ENCODE measurements at regions not wholly inside any gene's neighbourhood (a gene's known extent, or its start where the extent isn't known, plus 50 kb on each side); places are given as distances from the start of the nearest gene placed in this dataset.

DNA sequence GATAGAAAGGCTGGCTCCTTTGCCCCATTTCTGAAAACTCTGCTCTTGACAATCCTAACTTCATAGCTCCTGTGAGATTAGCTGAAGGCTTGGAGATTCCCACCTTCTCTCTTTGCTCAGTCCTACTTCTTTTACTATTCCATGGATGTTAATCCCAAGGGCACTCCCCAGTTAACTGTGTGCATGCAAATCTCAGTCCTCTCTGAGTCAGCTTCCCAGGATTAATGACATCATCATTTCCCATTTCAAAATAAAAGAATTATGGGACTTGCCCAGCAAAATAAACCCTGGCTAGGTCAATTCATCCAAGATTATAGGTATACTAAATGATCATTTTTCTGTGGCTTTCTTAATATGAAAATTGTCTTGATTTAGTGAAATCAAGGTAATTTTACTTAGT is 328.6 kb upstream of the NR3C2 start:
- no peak overlapping the region for H3K4me3 ChIP-seq

GRCh38 chr4:148770377-148770776 is 328.2 kb upstream of the NR3C2 start:
- intact Hi-C loops (cut with DNase I) = no loop called here
- no peak overlapping the region for H3K4me3 ChIP-seq

More for the DNA sequence above, 328.6 kb upstream of the NR3C2 start:
- TF ChIP-seq CTCF (IDR thresholded peaks at IDR 0.05) (no peak), POLR2A (IDR thresholded peaks at IDR 0.05) (no peak)
- no peak for DNase-seq
- H3K36me3 ChIP-seq (replicated peaks in 1 of 2) = no peaks in the 10 kb centered on the region
- H3K4me1 ChIP-seq (replicated peaks in 1 of 2) = no peaks in the 10 kb centered on the region
- H3K27me3 ChIP-seq = no peaks in the 10 kb centered on the region
- H3K27ac ChIP-seq = no peak overlapping the region
- no peaks in the 10 kb centered on the region for H3K9me3 ChIP-seq (replicated peaks in 1 of 3)
- intact Hi-C loops (cut with DNase I) = no loop called here

DNA sequence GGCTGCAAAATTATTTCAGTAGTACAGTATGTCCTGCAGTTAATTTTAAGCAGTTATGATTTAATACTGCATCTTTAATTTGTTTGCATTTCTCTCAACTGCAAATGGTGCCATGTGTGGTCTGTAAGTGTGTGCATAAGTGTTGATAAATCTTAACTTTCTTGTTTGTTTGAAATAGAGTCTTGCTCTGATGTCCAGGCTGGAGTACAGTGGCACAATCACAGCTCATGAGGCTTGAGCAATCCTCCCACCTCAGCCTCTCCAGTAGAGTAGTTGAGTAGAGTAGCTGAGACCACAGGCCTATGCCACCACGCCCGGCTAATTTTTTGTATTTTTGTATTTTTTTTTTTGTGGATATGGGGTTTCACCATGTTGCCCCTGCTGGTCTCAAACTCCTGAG is 322.5 kb upstream of the NR3C2 start:
- Histone ChIP-seq H3K4me3 (no peak overlapping the region), H3K9me3 (replicated peaks in 1 of 3) (no peaks in the 10 kb centered on the region), H3K27ac (no peak overlapping the region), H3K36me3 (replicated peaks in 1 of 2) (no peaks in the 10 kb centered on the region), H3K4me1 (replicated peaks in 1 of 2) (no peaks in the 10 kb centered on the region), H3K27me3 (no peaks in the 10 kb centered on the region)
- no peak for TF ChIP-seq POLR2A (IDR thresholded peaks at IDR 0.05)
- TF ChIP-seq CTCF (IDR thresholded peaks at IDR 0.05) = no peak
- intact Hi-C loops (cut with DNase I) = no loop called here
- DNase-seq = no peak
- 44 to 90% (median 58%) methylated on average over 2 of the region's 2 CpGs for WGBS, 4 donors

More at GRCh38 chr4:148770377-148770776, 328.2 kb upstream of the NR3C2 start:
- no peak for DNase-seq
- no peaks in the 10 kb centered on the region for H3K9me3 ChIP-seq (replicated peaks in 1 of 3)
- no peaks in the 10 kb centered on the region for H3K27me3 ChIP-seq
- no peak for TF ChIP-seq CTCF (IDR thresholded peaks at IDR 0.05)
- no peak for TF ChIP-seq POLR2A (IDR thresholded peaks at IDR 0.05)
- no peaks in the 10 kb centered on the region for H3K4me1 ChIP-seq (replicated peaks in 1 of 2)
- H3K27ac ChIP-seq = no peak overlapping the region
- H3K36me3 ChIP-seq (replicated peaks in 1 of 2) = no peaks in the 10 kb centered on the region

GRCh38 chr4:148757171-148757570 is 315.0 kb upstream of the NR3C2 start:
- WGBS, 4 donors = 73 to 89% (median 80%) methylated on average over 1 of the region's 1 CpG

More at GRCh38 chr4:148757171-148757570, 315.0 kb upstream of the NR3C2 start:
- Histone ChIP-seq H3K27me3 (no peaks in the 10 kb centered on the region), H3K4me1 (replicated peaks in 1 of 2) (no peaks in the 10 kb centered on the region), H3K36me3 (replicated peaks in 1 of 2) (no peaks in the 10 kb centered on the region), H3K27ac (no peak overlapping the region), H3K4me3 (no peak overlapping the region), H3K9me3 (replicated peaks in 1 of 3) (no peaks in the 10 kb centered on the region)
- TF ChIP-seq CTCF (IDR thresholded peaks at IDR 0.05) = no peak
- TF ChIP-seq POLR2A (IDR thresholded peaks at IDR 0.05) = no peak
- intact Hi-C loops (cut with DNase I) = no loop called here
- DNase-seq = no peak
